Ishikawa (cell line): ENCODE measurements at regions not wholly inside any gene's neighbourhood (a gene's known extent, or its start where the extent isn't known, plus 50 kb on each side); places are given as distances from the start of the nearest gene placed in this dataset.

Experiments used
- CEBPB ChIP-seq: IDR thresholded peaks from 2 replicates; pipeline ENCODE4 v1.6.1; 2012
- EGR1 ChIP-seq: IDR thresholded peaks from 2 replicates; pipeline ENCODE4 v1.6.1; 2012
- EP300 ChIP-seq: IDR thresholded peaks from 2 replicates; pipeline ENCODE4 v1.6.1; 2012; ENCODE audit warnings: borderline replicate concordance
- MAX ChIP-seq: IDR thresholded peaks from 2 replicates; pipeline ENCODE4 v1.6.1; 2012
- TAF1 ChIP-seq: IDR thresholded peaks from 2 replicates; pipeline ENCODE4 v1.6.1; 2012; ENCODE audit warnings: low read depth, mild to moderate bottlenecking
- TCF12 ChIP-seq: IDR thresholded peaks from 2 replicates; pipeline ENCODE4 v1.6.1; 2012; ENCODE audit warnings: low read depth
- USF1 ChIP-seq: IDR thresholded peaks from 2 replicates; pipeline ENCODE4 v1.6.1; 2012
- YY1 ChIP-seq: IDR thresholded peaks from 2 replicates; pipeline ENCODE4 v1.6.1; 2012; ENCODE audit warnings: low read depth

DNA sequence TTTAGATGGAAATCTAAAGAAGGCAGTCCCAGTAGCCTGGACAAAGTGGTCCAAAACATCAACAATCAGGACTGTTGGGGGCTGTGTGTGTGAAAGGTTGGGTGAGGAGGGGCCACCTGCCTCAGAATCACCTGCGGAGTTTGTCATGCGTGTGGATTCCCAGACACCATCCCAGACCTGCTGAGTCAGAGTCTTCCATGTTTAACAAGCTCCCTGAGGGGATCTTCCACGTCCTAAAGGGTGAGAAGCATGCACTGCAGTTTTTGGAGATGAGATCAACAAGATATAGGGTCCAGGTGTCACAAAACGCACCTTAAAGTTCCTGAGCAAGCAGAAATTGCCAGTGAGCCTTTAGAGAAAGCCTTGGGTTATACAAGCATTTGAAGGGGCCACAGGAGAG lies 207.0 kb upstream of the FAM9B start:
- no peak for TF ChIP-seq EP300
- TF ChIP-seq USF1, result no peak
- no peak for TF ChIP-seq TAF1
- TF ChIP-seq YY1, result no peak
- TF ChIP-seq EGR1, result no peak
- no peak for TF ChIP-seq MAX
- TF ChIP-seq CEBPB, result no peak
- TF ChIP-seq TCF12, result no peak
